ENCODE measurements at regions not wholly inside any gene's neighbourhood (a gene's known extent, or its start where the extent isn't known, plus 50 kb on each side); places are given as distances from the start of the nearest gene placed in this dataset.

DNA sequence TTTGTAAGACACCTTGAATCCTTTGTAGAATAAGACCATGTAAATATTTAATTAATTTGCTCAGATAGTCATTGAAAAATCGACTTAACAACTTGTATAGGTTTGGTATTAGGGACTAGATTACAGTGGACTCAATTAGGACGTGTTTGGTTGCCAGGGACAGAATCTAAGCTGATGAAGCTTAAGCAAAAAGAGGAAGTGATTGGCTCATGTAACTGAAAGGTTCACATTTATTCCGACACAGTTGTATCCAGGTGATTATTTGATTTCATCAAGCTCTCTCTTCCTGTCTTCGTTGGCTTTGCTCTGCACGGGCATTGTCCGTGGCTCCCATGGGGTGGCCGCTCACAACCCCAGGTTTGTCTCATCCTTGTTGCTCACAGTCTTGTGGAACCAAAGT is 146.4 kb downstream of the C11orf91 start:
- Histone ChIP-seq H3K27ac (ENCODE audit: extremely low read depth, low read depth, low read length) (no peak overlapping the region), H3K4me3 (ENCODE audit: low read depth, low read length) (no peak overlapping the region), H3K9me3 (ENCODE audit: control insufficient read depth, insufficient read depth, low read depth, low read length) (no peaks in the 10 kb centered on the region), H3K4me1 (ENCODE audit: control insufficient read depth, insufficient read depth, low read length) (no peaks in the 10 kb centered on the region), H3K36me3 (ENCODE audit: control insufficient read depth in 2 of 2, insufficient read depth in 1 of 2, low read length in 2 of 2) (peaks cover 0 to 5% of the 10 kb centered on the region in 2 experiments; a peak in 1 of 3 replicates)
- ChIA-PET POLR2A (no interaction called here), CTCF (interaction anchor here (1.2 kb wide), 1 partner anchor 12 kb away, joined by 3 read pairs; no protein-coding TSS in a partner anchor)
- TF ChIP-seq, protein P1, sequence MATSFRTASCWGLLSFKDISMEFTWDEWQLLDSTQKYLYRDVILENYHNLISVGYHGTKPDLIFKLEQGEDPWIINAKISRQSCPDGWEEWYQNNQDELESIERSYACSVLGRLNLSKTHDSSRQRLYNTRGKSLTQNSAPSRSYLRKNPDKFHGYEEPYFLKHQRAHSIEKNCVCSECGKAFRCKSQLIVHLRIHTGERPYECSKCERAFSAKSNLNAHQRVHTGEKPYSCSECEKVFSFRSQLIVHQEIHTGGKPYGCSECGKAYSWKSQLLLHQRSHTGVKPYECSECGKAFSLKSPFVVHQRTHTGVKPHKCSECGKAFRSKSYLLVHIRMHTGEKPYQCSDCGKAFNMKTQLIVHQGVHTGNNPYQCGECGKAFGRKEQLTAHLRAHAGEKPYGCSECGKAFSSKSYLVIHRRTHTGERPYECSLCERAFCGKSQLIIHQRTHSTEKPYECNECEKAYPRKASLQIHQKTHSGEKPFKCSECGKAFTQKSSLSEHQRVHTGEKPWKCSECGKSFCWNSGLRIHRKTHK (tag by site-specific recombination; IDR thresholded peaks at IDR 0.05) = no peak

DNA sequence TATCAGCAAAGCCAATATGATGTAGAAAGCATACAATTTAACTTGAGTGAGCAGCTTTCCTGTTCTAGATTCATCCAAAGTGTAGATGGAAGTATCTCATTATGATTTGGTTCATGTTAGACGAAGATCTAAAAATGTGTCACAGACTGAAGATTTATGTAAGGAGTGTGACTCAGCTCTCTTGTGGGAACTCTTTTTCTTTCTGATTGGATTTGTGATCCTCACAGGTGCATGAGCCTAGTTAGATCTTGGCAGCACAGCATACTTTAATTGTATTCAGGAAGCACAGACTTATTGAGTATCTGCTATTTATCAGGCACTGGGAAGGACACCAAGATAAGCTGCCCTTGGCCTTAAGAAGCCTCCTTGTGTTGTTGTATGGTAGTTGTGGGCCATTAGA is 147.1 kb downstream of the C11orf91 start:
- Histone ChIP-seq H3K4me3 (ENCODE audit: low read depth, low read length) (no peak overlapping the region), H3K4me1 (ENCODE audit: control insufficient read depth, insufficient read depth, low read length) (no peaks in the 10 kb centered on the region), H3K9me3 (ENCODE audit: control insufficient read depth, insufficient read depth, low read depth, low read length) (no peaks in the 10 kb centered on the region), H3K36me3 (ENCODE audit: control insufficient read depth in 2 of 2, insufficient read depth in 1 of 2, low read length in 2 of 2) (peaks cover 0 to 5% of the 10 kb centered on the region in 2 experiments; a peak in 1 of 3 replicates), H3K27ac (ENCODE audit: extremely low read depth, low read depth, low read length) (no peak overlapping the region)
- ChIA-PET CTCF (no interaction called here), POLR2A (no interaction called here)
- TF ChIP-seq ZNF830 (tag by site-specific recombination; IDR thresholded peaks at IDR 0.05; ENCODE audit: low read depth) = no peak
- TF ChIP-seq SP3 (tag by site-specific recombination; IDR thresholded peaks at IDR 0.05) = no peak
- TF ChIP-seq, protein P2, sequence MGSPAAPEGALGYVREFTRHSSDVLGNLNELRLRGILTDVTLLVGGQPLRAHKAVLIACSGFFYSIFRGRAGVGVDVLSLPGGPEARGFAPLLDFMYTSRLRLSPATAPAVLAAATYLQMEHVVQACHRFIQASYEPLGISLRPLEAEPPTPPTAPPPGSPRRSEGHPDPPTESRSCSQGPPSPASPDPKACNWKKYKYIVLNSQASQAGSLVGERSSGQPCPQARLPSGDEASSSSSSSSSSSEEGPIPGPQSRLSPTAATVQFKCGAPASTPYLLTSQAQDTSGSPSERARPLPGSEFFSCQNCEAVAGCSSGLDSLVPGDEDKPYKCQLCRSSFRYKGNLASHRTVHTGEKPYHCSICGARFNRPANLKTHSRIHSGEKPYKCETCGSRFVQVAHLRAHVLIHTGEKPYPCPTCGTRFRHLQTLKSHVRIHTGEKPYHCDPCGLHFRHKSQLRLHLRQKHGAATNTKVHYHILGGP (tag by site-specific recombination; IDR thresholded peaks at IDR 0.05) = no peak
- TF ChIP-seq, protein P3, sequence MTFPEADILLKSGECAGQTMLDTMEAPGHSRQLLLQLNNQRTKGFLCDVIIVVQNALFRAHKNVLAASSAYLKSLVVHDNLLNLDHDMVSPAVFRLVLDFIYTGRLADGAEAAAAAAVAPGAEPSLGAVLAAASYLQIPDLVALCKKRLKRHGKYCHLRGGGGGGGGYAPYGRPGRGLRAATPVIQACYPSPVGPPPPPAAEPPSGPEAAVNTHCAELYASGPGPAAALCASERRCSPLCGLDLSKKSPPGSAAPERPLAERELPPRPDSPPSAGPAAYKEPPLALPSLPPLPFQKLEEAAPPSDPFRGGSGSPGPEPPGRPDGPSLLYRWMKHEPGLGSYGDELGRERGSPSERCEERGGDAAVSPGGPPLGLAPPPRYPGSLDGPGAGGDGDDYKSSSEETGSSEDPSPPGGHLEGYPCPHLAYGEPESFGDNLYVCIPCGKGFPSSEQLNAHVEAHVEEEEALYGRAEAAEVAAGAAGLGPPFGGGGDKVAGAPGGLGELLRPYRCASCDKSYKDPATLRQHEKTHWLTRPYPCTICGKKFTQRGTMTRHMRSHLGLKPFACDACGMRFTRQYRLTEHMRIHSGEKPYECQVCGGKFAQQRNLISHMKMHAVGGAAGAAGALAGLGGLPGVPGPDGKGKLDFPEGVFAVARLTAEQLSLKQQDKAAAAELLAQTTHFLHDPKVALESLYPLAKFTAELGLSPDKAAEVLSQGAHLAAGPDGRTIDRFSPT (tag by site-specific recombination; IDR thresholded peaks at IDR 0.05) = no peak
- no peak for TF ChIP-seq ZNF623 (tag by site-specific recombination; IDR thresholded peaks at IDR 0.05)
- no peak for TF ChIP-seq ZNF558 (tag by site-specific recombination; IDR thresholded peaks at IDR 0.05)
- no peak for TF ChIP-seq ZNF366 (tag by site-specific recombination; conservative IDR thresholded peaks at IDR 0.05)
- no peak for TF ChIP-seq ZBTB7A (tag by site-specific recombination; IDR thresholded peaks at IDR 0.05; ENCODE audit: low read depth)
- no peak for TF ChIP-seq ZNF670 (tag by site-specific recombination; IDR thresholded peaks at IDR 0.05; ENCODE audit: low read depth)
- TF ChIP-seq ZNF792 (tag by site-specific recombination; IDR thresholded peaks at IDR 0.05) = no peak
- TF ChIP-seq ZNF221 (tag by site-specific recombination; IDR thresholded peaks at IDR 0.05; ENCODE audit: borderline replicate concordance) = no peak
- TF ChIP-seq KLF7 (tag by site-specific recombination; IDR thresholded peaks at IDR 0.05; ENCODE audit: borderline replicate concordance) = no peak
- no peak for TF ChIP-seq ZNF140 (tag by site-specific recombination; IDR thresholded peaks at IDR 0.05)
- TF ChIP-seq ZFP37 (tag by site-specific recombination; IDR thresholded peaks at IDR 0.05) = no peak
- no peak for TF ChIP-seq ZNF146 (tag by site-specific recombination; IDR thresholded peaks at IDR 0.05)
- no peak for TF ChIP-seq ZNF223 (tag by site-specific recombination; IDR thresholded peaks at IDR 0.05)
- no peak for TF ChIP-seq ZNF157 (tag by site-specific recombination; IDR thresholded peaks at IDR 0.05)
- no peak for TF ChIP-seq ZNF266 (tag by site-specific recombination; IDR thresholded peaks at IDR 0.05; ENCODE audit: low read depth)
- TF ChIP-seq KLF16 (tag by site-specific recombination; IDR thresholded peaks at IDR 0.05) = no peak

Data from HEK293 (cell line).